ENCODE measurements at regions not wholly inside any gene's neighbourhood (a gene's known extent, or its start where the extent isn't known, plus 50 kb on each side); places are given as distances from the start of the nearest gene placed in this dataset.

DNA sequence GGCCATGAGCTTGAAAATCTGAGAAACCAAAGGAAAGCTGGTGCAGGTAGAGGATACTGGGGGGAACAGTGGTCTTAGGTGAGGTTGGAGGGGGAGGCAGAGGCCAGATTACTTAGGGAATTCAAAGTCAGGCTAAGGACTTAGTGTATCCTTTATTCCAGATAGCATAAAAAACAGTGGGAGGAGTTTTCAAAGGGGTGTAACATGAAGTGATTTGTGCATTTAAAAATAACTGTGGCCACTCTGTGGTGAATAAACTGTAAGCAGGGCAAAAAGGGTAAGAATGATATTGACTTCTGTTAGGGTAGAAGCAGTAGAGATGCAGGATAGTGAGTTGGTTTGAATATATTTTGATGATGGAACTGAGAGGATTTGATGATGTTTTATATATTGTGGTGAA lies 313.2 kb downstream of the EMP1 start:
- no peak overlapping the region for H3K4me3 ChIP-seq (ENCODE audit: low read depth, low read length)
- DNase-seq (ENCODE audit: low read depth) = no peak
- TF ChIP-seq, protein P1, sequence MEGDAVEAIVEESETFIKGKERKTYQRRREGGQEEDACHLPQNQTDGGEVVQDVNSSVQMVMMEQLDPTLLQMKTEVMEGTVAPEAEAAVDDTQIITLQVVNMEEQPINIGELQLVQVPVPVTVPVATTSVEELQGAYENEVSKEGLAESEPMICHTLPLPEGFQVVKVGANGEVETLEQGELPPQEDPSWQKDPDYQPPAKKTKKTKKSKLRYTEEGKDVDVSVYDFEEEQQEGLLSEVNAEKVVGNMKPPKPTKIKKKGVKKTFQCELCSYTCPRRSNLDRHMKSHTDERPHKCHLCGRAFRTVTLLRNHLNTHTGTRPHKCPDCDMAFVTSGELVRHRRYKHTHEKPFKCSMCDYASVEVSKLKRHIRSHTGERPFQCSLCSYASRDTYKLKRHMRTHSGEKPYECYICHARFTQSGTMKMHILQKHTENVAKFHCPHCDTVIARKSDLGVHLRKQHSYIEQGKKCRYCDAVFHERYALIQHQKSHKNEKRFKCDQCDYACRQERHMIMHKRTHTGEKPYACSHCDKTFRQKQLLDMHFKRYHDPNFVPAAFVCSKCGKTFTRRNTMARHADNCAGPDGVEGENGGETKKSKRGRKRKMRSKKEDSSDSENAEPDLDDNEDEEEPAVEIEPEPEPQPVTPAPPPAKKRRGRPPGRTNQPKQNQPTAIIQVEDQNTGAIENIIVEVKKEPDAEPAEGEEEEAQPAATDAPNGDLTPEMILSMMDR (IDR thresholded peaks at IDR 0.05; ENCODE audit: control insufficient read depth, extremely low read depth, insufficient read depth) = no peak

- no peak overlapping the region for H3K4me3 ChIP-seq (ENCODE audit: low read depth, low read length)
- DNase-seq (ENCODE audit: low read depth) = no peak
These were observed 309.1 kb downstream of the EMP1 start for GRCh38 chr12:13505636-13506035.

DNA sequence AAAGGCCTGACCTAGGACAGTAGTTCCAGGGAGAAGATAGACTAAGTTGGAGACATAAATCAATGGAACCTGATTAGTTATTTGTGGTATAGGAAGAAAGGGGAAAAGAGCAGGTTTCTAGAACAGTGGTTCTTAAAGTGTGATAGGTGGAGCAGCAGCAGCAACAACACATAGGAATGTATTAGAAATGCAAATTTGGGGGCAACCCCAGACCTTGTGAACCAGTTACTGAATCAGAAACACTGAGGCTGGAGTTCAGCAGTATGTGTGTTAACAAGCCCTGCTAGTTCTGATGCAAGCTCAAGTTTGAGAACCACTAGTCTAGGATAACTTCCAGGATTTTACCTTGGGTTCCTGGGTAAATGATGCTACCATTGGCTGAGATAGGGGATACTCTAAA lies 308.7 kb downstream of the EMP1 start:
- DNase-seq (ENCODE audit: low read depth) = no peak
- TF ChIP-seq, protein P1 (IDR thresholded peaks at IDR 0.05; ENCODE audit: control insufficient read depth, extremely low read depth, insufficient read depth) = no peak
- no peak overlapping the region for H3K4me3 ChIP-seq (ENCODE audit: low read depth, low read length)

More at GRCh38 chr12:13505636-13506035, 309.1 kb downstream of the EMP1 start:
- TF ChIP-seq, protein P1 (IDR thresholded peaks at IDR 0.05; ENCODE audit: control insufficient read depth, extremely low read depth, insufficient read depth) = no peak

GRCh38 chr12:13504736-13505135 lies 308.2 kb downstream of the EMP1 start:
- TF ChIP-seq, protein P1 (IDR thresholded peaks at IDR 0.05; ENCODE audit: control insufficient read depth, extremely low read depth, insufficient read depth) = no peak
- DNase-seq (ENCODE audit: low read depth) = no peak
- H3K4me3 ChIP-seq (ENCODE audit: low read depth, low read length) = no peak overlapping the region

DNA sequence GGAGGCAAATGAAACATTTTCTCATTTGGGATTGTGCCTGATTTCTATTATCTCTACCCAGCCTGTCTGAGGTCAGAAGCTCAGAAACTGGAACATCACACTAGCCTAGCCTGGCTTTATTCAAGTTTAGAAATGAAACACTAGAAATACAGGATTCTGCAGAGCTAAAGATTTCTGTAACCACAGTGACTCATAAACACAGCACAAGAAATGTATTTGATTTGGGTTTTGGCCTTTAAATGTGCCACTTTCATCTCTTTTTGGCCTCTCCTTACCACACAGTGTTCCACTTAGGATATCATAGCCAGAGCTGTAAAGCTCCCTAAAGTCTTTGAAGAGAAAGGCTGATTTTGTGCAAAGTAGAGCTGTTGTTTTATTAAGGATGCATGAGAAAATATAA lies 307.5 kb downstream of the EMP1 start:
- DNase-seq (ENCODE audit: low read depth) = no peak

GRCh38 chr12:13503094-13503835 lies 306.7 kb downstream of the EMP1 start:
- TF ChIP-seq, protein P1 (IDR thresholded peaks at IDR 0.05; ENCODE audit: control insufficient read depth, extremely low read depth, insufficient read depth) = no peak
- H3K4me3 ChIP-seq (ENCODE audit: low read depth, low read length) = no peak overlapping the region
- no peak for DNase-seq (ENCODE audit: low read depth)

More for the DNA sequence above, 307.5 kb downstream of the EMP1 start:
- TF ChIP-seq, protein P1 (IDR thresholded peaks at IDR 0.05; ENCODE audit: control insufficient read depth, extremely low read depth, insufficient read depth) = no peak
- H3K4me3 ChIP-seq (ENCODE audit: low read depth, low read length) = no peak overlapping the region

GRCh38 chr12:13499008-13499407 lies 302.5 kb downstream of the EMP1 start:
- TF ChIP-seq, protein P1 (IDR thresholded peaks at IDR 0.05; ENCODE audit: control insufficient read depth, extremely low read depth, insufficient read depth) = no peak
- DNase-seq (ENCODE audit: low read depth) = no peak
- no peak overlapping the region for H3K4me3 ChIP-seq (ENCODE audit: low read depth, low read length)

All from LNCaP clone FGC (cell line).